Keratinocyte (primary cell): ENCODE measurements at regions not wholly inside any gene's neighbourhood (a gene's known extent, or its start where the extent isn't known, plus 50 kb on each side); places are given as distances from the start of the nearest gene placed in this dataset.

Source experiments
- DNase-seq: peaks from one replicate; pipeline ENCODE4 v3.0.0-alpha.2; 2011; ENCODE audit warnings: low read depth, missing footprints, low spot score
- FAIRE-seq: peaks from 2 replicates; lab custom pipeline; 2011; peaks lifted over from hg19 to GRCh38; lab: Jason Lieb, UNC
- H2AFZ ChIP-seq: 2 replicates; pipeline ENCODE4 v1.6.0; 2012; ENCODE audit warnings: low read length, control low read depth, inconsistent platforms; ENCODE audit not compliant: control insufficient read depth
- H3K27ac ChIP-seq: 2 replicates; pipeline ENCODE4 v1.5.1; 2011; ENCODE audit warnings: low read length; ENCODE audit not compliant: control insufficient read depth, insufficient read depth
- H3K27me3 ChIP-seq: 3 replicates; pipeline ENCODE4 v1.6.0; 2011; ENCODE audit warnings: low read length; ENCODE audit not compliant: control insufficient read depth, insufficient read depth; ENCODE audit errors: extremely low read depth
- H3K36me3 ChIP-seq, 2 experiments: 2 replicates in 1 of 2; 3 replicates in 1 of 2; pipeline ENCODE4 v1.5.1; 2011; ENCODE audit warnings: low read length in 2 of 2, mild to moderate bottlenecking in 1 of 2; ENCODE audit not compliant: control insufficient read depth in 2 of 2, insufficient read depth in 2 of 2; ENCODE audit errors: extremely low read depth in 1 of 2
- H3K4me1 ChIP-seq: 3 replicates; pipeline ENCODE4 v1.5.1; 2011; ENCODE audit warnings: low read length; ENCODE audit not compliant: control insufficient read depth, insufficient read depth; ENCODE audit errors: extremely low read depth
- H3K4me2 ChIP-seq: 3 replicates; pipeline ENCODE4 v1.6.0; 2011; ENCODE audit warnings: low read depth, low read length; ENCODE audit not compliant: control insufficient read depth, insufficient read depth; ENCODE audit errors: extremely low read depth
- H3K4me3 ChIP-seq, 3 experiments: fragments of 200-600 bp in 1 of 3; sonication (generic) in 1 of 3; 2 replicates in 2 of 3; 3 replicates in 1 of 3; pipeline ENCODE4 v1.5.1; 2011 to 2016; ENCODE audit warnings: low read length in 3 of 3, mild to moderate bottlenecking in 3 of 3, control low read depth in 2 of 3, inconsistent platforms in 1 of 3, low read depth in 1 of 3, mixed read lengths in 1 of 3, mixed run types in 1 of 3, moderate library complexity in 1 of 3; ENCODE audit not compliant: control insufficient read depth in 2 of 3, insufficient read depth in 2 of 3; ENCODE audit errors: extremely low read depth in 1 of 3
- H3K79me2 ChIP-seq: 2 replicates; pipeline ENCODE4 v1.6.0; 2012; ENCODE audit warnings: low read length; ENCODE audit not compliant: control insufficient read depth, insufficient read depth
- H3K9ac ChIP-seq: 3 replicates; pipeline ENCODE4 v1.6.0; 2011; ENCODE audit warnings: low read length; ENCODE audit not compliant: control insufficient read depth, insufficient read depth; ENCODE audit errors: extremely low read depth
- H3K9me1 ChIP-seq: 3 replicates; pipeline ENCODE4 v1.6.0; 2011; ENCODE audit warnings: low read length; ENCODE audit not compliant: control insufficient read depth, insufficient read depth; ENCODE audit errors: extremely low read depth
- H3K9me3 ChIP-seq: 2 replicates; pipeline ENCODE4 v1.5.1; 2012; ENCODE audit warnings: low read depth, low read length; ENCODE audit not compliant: control insufficient read depth
- H4K20me1 ChIP-seq: 3 replicates; pipeline ENCODE4 v1.6.0; 2011; ENCODE audit warnings: low read length; ENCODE audit not compliant: control insufficient read depth, insufficient read depth; ENCODE audit errors: extremely low read depth
- EZH2 ChIP-seq: IDR thresholded peaks from one replicate; pipeline ENCODE4 v1.6.1; 2012; ENCODE audit warnings: inconsistent platforms, mild to moderate bottlenecking, low read length, moderate library complexity
- dilution Hi-C: fragments of 300-500 bp; cut with MboI; formaldehyde crosslinking; loops from one replicate; pipeline ENCODE4 v1.7.0; 2020; ENCODE audit warnings: low sequenced_read_pairs; ENCODE audit not compliant: extremely low pct_ligation_motif_present
- TF ChIP-seq, protein P1 (sequence below), 3 experiments: IDR thresholded peaks in 1 of 3; conservative IDR thresholded peaks in 1 of 3; optimal IDR thresholded peaks in 1 of 3; 2 replicates in 2 of 3; 3 replicates in 1 of 3; pipeline versions ENCODE3 to v1.5.1; 2011; ENCODE audit warnings: low read length in 3 of 3, mild to moderate bottlenecking in 3 of 3, moderate library complexity in 2 of 3, control low read depth in 1 of 3, inconsistent platforms in 1 of 3; ENCODE audit not compliant: insufficient read depth in 2 of 3; ENCODE audit errors: extremely low read depth in 1 of 3

DNA sequence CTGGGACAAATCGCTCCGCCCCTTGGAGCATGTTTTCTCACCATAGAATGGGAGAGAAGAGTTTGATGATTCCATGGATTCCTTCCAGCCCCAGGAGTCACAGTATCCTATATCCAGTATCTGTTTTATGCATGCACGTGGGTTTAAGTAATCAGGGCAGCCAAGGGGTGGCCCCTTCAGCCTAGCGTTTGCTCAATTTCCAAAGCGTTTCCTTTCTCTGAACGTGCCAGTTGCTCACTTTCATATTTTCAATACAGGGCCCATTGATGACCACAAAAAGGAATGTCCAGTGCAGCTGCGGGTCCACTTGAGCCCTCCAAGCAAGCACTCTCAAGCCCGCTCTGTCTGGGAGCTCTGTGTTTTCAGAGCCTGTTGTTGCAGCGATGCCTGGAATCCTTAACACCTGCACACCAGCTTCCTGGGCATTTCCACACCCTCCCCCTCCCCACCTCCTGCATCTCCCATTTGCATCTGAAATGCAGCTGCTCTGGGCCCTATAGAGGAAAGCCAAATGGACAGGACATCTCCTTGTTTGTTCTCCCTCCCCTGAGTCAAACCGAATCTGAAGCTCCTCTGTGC is 164.3 kb upstream of the LPP start:
- FAIRE-seq (no peak), DNase-seq (no peak)
- dilution Hi-C loops, result no loop called here
- no peak overlapping the region for H2AFZ ChIP-seq
- H3K36me3 ChIP-seq, result no peaks in the 10 kb centered on the region
- no peak overlapping the region for H3K4me2 ChIP-seq
- no peaks in the 10 kb centered on the region for H3K27me3 ChIP-seq
- H4K20me1 ChIP-seq, result no peaks in the 10 kb centered on the region
- H3K4me1 ChIP-seq, result peaks cover 22% of the 10 kb centered on the region
- TF ChIP-seq, protein P1, sequence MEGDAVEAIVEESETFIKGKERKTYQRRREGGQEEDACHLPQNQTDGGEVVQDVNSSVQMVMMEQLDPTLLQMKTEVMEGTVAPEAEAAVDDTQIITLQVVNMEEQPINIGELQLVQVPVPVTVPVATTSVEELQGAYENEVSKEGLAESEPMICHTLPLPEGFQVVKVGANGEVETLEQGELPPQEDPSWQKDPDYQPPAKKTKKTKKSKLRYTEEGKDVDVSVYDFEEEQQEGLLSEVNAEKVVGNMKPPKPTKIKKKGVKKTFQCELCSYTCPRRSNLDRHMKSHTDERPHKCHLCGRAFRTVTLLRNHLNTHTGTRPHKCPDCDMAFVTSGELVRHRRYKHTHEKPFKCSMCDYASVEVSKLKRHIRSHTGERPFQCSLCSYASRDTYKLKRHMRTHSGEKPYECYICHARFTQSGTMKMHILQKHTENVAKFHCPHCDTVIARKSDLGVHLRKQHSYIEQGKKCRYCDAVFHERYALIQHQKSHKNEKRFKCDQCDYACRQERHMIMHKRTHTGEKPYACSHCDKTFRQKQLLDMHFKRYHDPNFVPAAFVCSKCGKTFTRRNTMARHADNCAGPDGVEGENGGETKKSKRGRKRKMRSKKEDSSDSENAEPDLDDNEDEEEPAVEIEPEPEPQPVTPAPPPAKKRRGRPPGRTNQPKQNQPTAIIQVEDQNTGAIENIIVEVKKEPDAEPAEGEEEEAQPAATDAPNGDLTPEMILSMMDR (optimal IDR thresholded peaks at IDR 0.05 in 1 of 3, IDR thresholded peaks at IDR 0.05 in 1 of 3, conservative IDR thresholded peaks at IDR 0.05 in 1 of 3; ENCODE audit: extremely low read depth in 1 of 3, insufficient read depth in 2 of 3, low read length in 3 of 3), result no peak
- no peak for TF ChIP-seq EZH2
- no peak overlapping the region for H3K4me3 ChIP-seq
- no peaks in the 10 kb centered on the region for H3K9me3 ChIP-seq
- no peak overlapping the region for H3K27ac ChIP-seq
- H3K9ac ChIP-seq, result no peak overlapping the region
- no peaks in the 10 kb centered on the region for H3K79me2 ChIP-seq
- H3K9me1 ChIP-seq, result no peaks in the 10 kb centered on the region

DNA sequence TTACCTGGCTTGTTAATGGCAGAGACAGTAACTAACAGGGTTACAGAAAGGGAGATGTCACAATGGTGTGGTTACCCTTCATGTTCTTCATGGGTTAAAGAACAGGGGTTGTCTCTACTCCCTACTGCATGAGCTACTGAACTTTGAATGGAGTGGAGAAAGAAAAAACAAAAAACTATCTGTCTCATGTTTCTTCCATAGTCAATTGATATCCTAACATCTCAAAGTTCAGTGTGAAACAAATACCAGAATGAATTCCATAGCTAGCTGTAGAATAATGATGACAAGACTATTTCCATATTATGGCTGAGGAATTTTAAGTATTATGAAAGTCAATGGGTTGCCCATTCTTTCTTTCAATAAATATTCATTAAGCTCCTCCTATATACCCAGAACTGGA is 161.3 kb upstream of the LPP start:
- H3K4me1 ChIP-seq, result peaks cover 9% of the 10 kb centered on the region
- H4K20me1 ChIP-seq, result no peaks in the 10 kb centered on the region
- H3K27me3 ChIP-seq, result no peaks in the 10 kb centered on the region
- FAIRE-seq, result no peak
- H3K9me3 ChIP-seq, result no peaks in the 10 kb centered on the region
- TF ChIP-seq, protein P1 (optimal IDR thresholded peaks at IDR 0.05 in 1 of 3, IDR thresholded peaks at IDR 0.05 in 1 of 3, conservative IDR thresholded peaks at IDR 0.05 in 1 of 3; ENCODE audit: extremely low read depth in 1 of 3, insufficient read depth in 2 of 3, low read length in 3 of 3), result no peak
- TF ChIP-seq EZH2, result no peak
- H3K79me2 ChIP-seq, result no peaks in the 10 kb centered on the region
- H2AFZ ChIP-seq, result no peak overlapping the region
- H3K27ac ChIP-seq, result no peak overlapping the region
- no peaks in the 10 kb centered on the region for H3K36me3 ChIP-seq
- no peak for DNase-seq
- no peak overlapping the region for H3K4me2 ChIP-seq
- H3K9me1 ChIP-seq, result no peaks in the 10 kb centered on the region
- no peak overlapping the region for H3K9ac ChIP-seq
- no peak overlapping the region for H3K4me3 ChIP-seq
- dilution Hi-C loops, result no loop called here
